Esophagus muscularis mucosa (tissue), 4 donors: ENCODE measurements at regions not wholly inside any gene's neighbourhood (a gene's known extent, or its start where the extent isn't known, plus 50 kb on each side); places are given as distances from the start of the nearest gene placed in this dataset.

Experiments used
- DNase-seq: peaks from one replicate; pipeline ENCODE4 v3.0.0-alpha.2; 2017; ENCODE audit errors: extremely low spot score
- H3K27ac ChIP-seq, 4 donors: fragments of 200-600 bp; sonication (generic); replicated peaks in 1 of 4; 1 replicate in 3 of 4; 2 replicates in 1 of 4; pipeline ENCODE4 v1.5.1; 2016 to 2019; ENCODE audit warnings: mild to moderate bottlenecking in 1 of 4
- H3K27me3 ChIP-seq, 4 donors: fragments of 200-600 bp; sonication (generic); one replicate each; pipeline versions ENCODE4 v1.5.1 to v1.6.0; 2016 to 2019
- H3K36me3 ChIP-seq, 4 donors: fragments of 200-600 bp; sonication (generic); one replicate each; pipeline ENCODE4 v1.5.1; 2016 to 2019
- H3K4me1 ChIP-seq, 4 donors: fragments of 200-600 bp; sonication (generic); one replicate each; pipeline ENCODE4 v1.5.1; 2016 to 2019
- H3K4me3 ChIP-seq, 4 donors: fragments of 200-600 bp; sonication (generic); 1 replicate in 2 of 4; 2 replicates in 2 of 4; pipeline ENCODE4 v1.5.1; 2016 to 2019; ENCODE audit warnings: mild to moderate bottlenecking in 4 of 4, moderate library complexity in 1 of 4
- H3K9me3 ChIP-seq, 4 donors: fragments of 200-600 bp; sonication (generic); 1 replicate in 3 of 4; 2 replicates in 1 of 4; pipeline ENCODE4 v1.5.1; 2016 to 2019
- CTCF ChIP-seq, 3 experiments: fragments of 200-600 bp in 2 of 3; fragments of 450-650 bp in 1 of 3; sonication (generic) in 2 of 3; IDR thresholded peaks; one replicate each; pipeline ENCODE4 v1.5.1; 2017 to 2019; ENCODE audit warnings: antibody characterized with exemption in 3 of 3, mild to moderate bottlenecking in 2 of 3, moderate library complexity in 1 of 3
- EP300 ChIP-seq: sonication (generic); formaldehyde crosslinking; IDR thresholded peaks from one replicate; pipeline ENCODE4 v1.6.1; 2017; ENCODE audit warnings: antibody characterized with exemption
- POLR2A ChIP-seq: fragments of 450-650 bp; IDR thresholded peaks from one replicate; pipeline ENCODE4 v1.6.1; 2017; ENCODE audit warnings: antibody characterized with exemption, moderate library complexity, mild to moderate bottlenecking, low read depth
- POLR2AphosphoS5 ChIP-seq, 2 donors: sonication (generic); formaldehyde crosslinking; IDR thresholded peaks; one replicate each; pipeline ENCODE4 v1.6.1; 2017; ENCODE audit warnings: antibody characterized with exemption in 2 of 2
- WGBS: methylation state at CpG from one replicate; pipeline ENCODE4 v1.1.5; 2018; 5-methylcytosine and 5-hydroxymethylcytosine counted together
- intact Hi-C: fragments of 100-400 bp; cut with DNase I; formaldehyde crosslinking; loops from one replicate; pipeline ENCODE4 v1.15.1; 2023

DNA sequence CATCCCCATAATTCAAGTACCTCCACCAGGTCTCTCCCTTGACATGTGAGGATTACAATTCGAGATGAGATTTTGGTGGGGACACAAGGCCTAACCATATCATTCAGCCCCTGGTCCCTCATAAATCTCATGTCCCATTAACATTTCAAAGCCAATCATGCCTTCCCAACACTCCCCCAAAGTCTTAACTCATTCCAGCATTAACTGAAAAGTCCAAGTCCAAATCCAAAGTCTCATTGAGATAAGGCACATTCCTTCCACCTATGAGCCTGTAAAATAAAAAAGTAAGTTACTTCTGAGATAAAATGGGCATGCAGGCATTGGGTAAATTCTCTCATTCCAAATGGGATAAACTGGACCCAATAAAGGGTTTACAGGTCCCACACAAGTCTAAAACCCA, 849.7 kb downstream of the BCL11A start:
- WGBS = 80% methylated on average over 1 of the region's 1 CpG
- no peak overlapping the region for H3K4me3 ChIP-seq
- no peaks in the 10 kb centered on the region for H3K27me3 ChIP-seq
- TF ChIP-seq POLR2A (no peak), CTCF (IDR thresholded peaks at IDR 0.05) (no peak), POLR2AphosphoS5 (IDR thresholded peaks at IDR 0.05) (no peak), EP300 (no peak)
- no peaks in the 10 kb centered on the region for H3K36me3 ChIP-seq
- no peaks in the 10 kb centered on the region for H3K4me1 ChIP-seq
- no peak overlapping the region for H3K27ac ChIP-seq
- peaks cover 0 to 6% (median 0%) of the 10 kb centered on the region in 4 donors for H3K9me3 ChIP-seq
- no peak for DNase-seq
- intact Hi-C loops = no loop called here

- no peak for DNase-seq
- TF ChIP-seq POLR2AphosphoS5 (IDR thresholded peaks at IDR 0.05) = no peak
- TF ChIP-seq EP300 = no peak
- no peak for TF ChIP-seq CTCF (IDR thresholded peaks at IDR 0.05)
- no peak for TF ChIP-seq POLR2A
- 100% methylated on average over 1 of the region's 1 CpG for WGBS
- no peaks in the 10 kb centered on the region for H3K36me3 ChIP-seq
- no peaks in the 10 kb centered on the region for H3K27me3 ChIP-seq
- H3K4me1 ChIP-seq = no peaks in the 10 kb centered on the region
- H3K27ac ChIP-seq = no peak overlapping the region
- H3K4me3 ChIP-seq = no peak overlapping the region
- peaks cover 0 to 6% (median 0%) of the 10 kb centered on the region in 4 donors for H3K9me3 ChIP-seq
- intact Hi-C loops = no loop called here
Measured at GRCh38 chr2:59702026-59702425, 851.4 kb downstream of the BCL11A start.

DNA sequence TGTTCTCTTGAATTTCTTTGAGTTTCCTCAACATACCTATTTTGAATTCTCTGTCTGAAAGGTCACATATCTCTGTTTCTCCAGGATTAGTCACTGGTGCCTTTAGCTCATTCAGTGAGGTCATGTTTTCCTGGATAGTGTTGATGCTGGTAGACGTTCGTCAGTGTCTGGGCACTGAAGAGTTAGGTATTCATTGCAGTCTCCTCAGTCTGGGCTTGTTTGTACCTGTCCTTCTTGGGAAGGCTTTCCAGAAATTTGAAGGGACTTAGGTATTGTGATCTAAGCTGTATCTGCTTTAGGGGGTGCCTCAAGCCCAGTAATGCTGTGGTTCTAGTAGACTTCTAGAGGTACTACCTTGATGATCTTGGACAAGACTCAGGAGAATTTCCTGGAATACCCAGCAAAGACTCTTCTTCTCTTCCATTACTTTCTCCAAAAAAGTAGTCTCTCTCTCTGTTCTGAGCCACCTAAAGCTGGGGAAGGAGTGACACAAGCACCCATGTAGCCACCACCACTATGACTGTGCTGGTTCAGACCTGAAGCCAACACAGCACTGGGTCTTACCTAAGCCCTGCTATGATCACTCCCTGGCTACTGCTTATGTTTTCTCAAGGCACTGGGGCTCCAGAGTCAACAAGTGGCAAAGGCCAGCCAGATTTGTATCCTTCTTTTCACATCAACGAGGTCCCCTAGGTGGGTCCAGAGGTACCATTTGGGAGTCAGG, 852.0 kb downstream of the BCL11A start:
- no peak overlapping the region for H3K4me3 ChIP-seq
- DNase-seq = no peak
- H3K27me3 ChIP-seq = no peaks in the 10 kb centered on the region
- TF ChIP-seq EP300 (no peak), POLR2A (no peak), CTCF (IDR thresholded peaks at IDR 0.05) (no peak), POLR2AphosphoS5 (IDR thresholded peaks at IDR 0.05) (no peak)
- peaks cover 0 to 6% (median 0%) of the 10 kb centered on the region in 4 donors for H3K9me3 ChIP-seq
- no peak overlapping the region for H3K27ac ChIP-seq
- intact Hi-C loops = no loop called here
- WGBS = 64% methylated on average over 3 of the region's 3 CpGs
- no peaks in the 10 kb centered on the region for H3K36me3 ChIP-seq
- H3K4me1 ChIP-seq = no peaks in the 10 kb centered on the region

GRCh38 chr2:59694176-59694575, 859.3 kb downstream of the BCL11A start:
- Histone ChIP-seq H3K9me3 (peaks cover 0 to 6% (median 0%) of the 10 kb centered on the region in 4 donors), H3K4me1 (no peaks in the 10 kb centered on the region), H3K36me3 (no peaks in the 10 kb centered on the region), H3K27me3 (no peaks in the 10 kb centered on the region), H3K4me3 (no peak overlapping the region), H3K27ac (no peak overlapping the region)
- WGBS = 61% methylated on average over 1 of the region's 1 CpG
- intact Hi-C loops = no loop called here
- DNase-seq = no peak
- no peak for TF ChIP-seq POLR2A
- no peak for TF ChIP-seq EP300
- TF ChIP-seq CTCF (IDR thresholded peaks at IDR 0.05) = no peak
- no peak for TF ChIP-seq POLR2AphosphoS5 (IDR thresholded peaks at IDR 0.05)
